Mesothelial cell of epicardium (in vitro differentiated cells): ENCODE measurements at regions not wholly inside any gene's neighbourhood (a gene's known extent, or its start where the extent isn't known, plus 50 kb on each side); places are given as distances from the start of the nearest gene placed in this dataset.

ENCODE experiments used
- DNase-seq, 2 experiments: peaks; one replicate each; pipeline ENCODE4 v3.0.0; 2021; ENCODE audit warnings: low spot score in 2 of 2; ENCODE audit not compliant: unreplicated experiment in 2 of 2
- H3K27ac Mint-ChIP-seq: 2 replicates; pipeline ENCODE4 v1.8.0; 2021; ENCODE audit warnings: mixed read lengths
- H3K27me3 Mint-ChIP-seq: 2 replicates; pipeline ENCODE4 v1.8.0; 2021; ENCODE audit warnings: low read depth, mixed read lengths
- H3K36me3 Mint-ChIP-seq: 2 replicates; pipeline ENCODE4 v1.8.0; 2021; ENCODE audit warnings: mixed read lengths
- H3K4me1 Mint-ChIP-seq: 2 replicates; pipeline ENCODE4 v1.8.0; 2021; ENCODE audit warnings: mixed read lengths
- H3K4me3 Mint-ChIP-seq: 2 replicates; pipeline ENCODE4 v1.8.0; 2021; ENCODE audit warnings: mild to moderate bottlenecking, moderate library complexity, mixed read lengths
- H3K9me3 Mint-ChIP-seq: 2 replicates; pipeline ENCODE4 v1.8.0; 2021; ENCODE audit warnings: mixed read lengths
- TF ChIP-seq, protein P1 (sequence below): fragments of 200-600 bp; sonication (generic); IDR thresholded peaks from one replicate; pipeline ENCODE4 v1.5.0; 2021; ENCODE audit warnings: antibody characterized with exemption; ENCODE audit not compliant: unreplicated experiment

DNA sequence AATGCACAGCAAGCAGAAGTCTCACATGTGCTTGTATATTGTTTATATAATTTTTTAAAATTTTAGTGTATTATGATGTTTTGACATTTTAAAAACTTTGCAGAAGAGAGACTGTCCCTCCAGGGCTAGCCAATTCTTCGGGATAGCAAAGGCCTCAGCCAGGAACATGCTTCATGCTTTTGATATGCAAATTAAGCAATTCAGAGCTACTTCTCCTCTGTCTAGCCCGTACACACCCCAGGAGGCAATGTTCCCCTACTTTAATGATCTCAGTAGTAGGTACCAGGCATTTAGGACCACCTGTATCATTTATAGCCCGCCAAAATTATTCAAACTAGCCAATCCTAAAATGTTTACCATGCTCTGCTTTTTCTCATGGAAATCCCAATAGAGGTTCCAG, 1116.2 kb downstream of the OLFM4 start:
- H3K27me3 Mint-ChIP-seq, result no peaks in the 10 kb centered on the region
- no peak overlapping the region for H3K27ac Mint-ChIP-seq
- H3K9me3 Mint-ChIP-seq, result peaks cover 11% of the 10 kb centered on the region
- H3K36me3 Mint-ChIP-seq, result no peaks in the 10 kb centered on the region
- H3K4me3 Mint-ChIP-seq, result no peak overlapping the region
- no peak for DNase-seq
- TF ChIP-seq, protein P1, sequence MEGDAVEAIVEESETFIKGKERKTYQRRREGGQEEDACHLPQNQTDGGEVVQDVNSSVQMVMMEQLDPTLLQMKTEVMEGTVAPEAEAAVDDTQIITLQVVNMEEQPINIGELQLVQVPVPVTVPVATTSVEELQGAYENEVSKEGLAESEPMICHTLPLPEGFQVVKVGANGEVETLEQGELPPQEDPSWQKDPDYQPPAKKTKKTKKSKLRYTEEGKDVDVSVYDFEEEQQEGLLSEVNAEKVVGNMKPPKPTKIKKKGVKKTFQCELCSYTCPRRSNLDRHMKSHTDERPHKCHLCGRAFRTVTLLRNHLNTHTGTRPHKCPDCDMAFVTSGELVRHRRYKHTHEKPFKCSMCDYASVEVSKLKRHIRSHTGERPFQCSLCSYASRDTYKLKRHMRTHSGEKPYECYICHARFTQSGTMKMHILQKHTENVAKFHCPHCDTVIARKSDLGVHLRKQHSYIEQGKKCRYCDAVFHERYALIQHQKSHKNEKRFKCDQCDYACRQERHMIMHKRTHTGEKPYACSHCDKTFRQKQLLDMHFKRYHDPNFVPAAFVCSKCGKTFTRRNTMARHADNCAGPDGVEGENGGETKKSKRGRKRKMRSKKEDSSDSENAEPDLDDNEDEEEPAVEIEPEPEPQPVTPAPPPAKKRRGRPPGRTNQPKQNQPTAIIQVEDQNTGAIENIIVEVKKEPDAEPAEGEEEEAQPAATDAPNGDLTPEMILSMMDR, result no peak
- no peaks in the 10 kb centered on the region for H3K4me1 Mint-ChIP-seq

- Mint-ChIP-seq H3K4me3 (no peak overlapping the region), H3K4me1 (no peaks in the 10 kb centered on the region), H3K36me3 (no peaks in the 10 kb centered on the region), H3K27me3 (no peaks in the 10 kb centered on the region), H3K27ac (no peak overlapping the region), H3K9me3 (peaks cover 7% of the 10 kb centered on the region)
- no peak for DNase-seq
- TF ChIP-seq, protein P1, result no peak
Observed at GRCh38 chr13:54150851-54151250, 1122.2 kb downstream of the OLFM4 start.

DNA sequence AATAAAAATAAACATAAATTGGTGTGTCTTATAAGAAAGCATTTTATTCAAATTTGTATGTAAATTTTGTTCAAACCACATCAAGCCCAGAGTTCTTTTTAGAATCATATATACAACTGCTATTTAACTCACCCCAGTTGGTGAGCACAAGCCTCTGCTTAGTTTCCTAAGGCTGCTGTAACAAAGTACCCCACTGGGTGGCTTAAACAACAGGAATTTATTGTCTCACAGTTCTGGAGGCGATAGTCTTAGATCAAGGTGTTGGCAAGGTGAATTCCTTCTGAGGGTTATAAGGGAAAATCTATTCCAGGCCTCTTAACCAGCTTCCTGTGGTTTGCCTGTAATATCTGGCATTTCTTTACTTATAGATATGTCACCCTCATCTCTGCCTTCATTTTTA, 1133.5 kb downstream of the OLFM4 start:
- Mint-ChIP-seq H3K27me3 (no peaks in the 10 kb centered on the region), H3K27ac (no peak overlapping the region), H3K4me1 (peaks cover 17% of the 10 kb centered on the region), H3K36me3 (no peaks in the 10 kb centered on the region), H3K4me3 (no peak overlapping the region), H3K9me3 (peaks cover 3% of the 10 kb centered on the region)
- no peak for DNase-seq
- TF ChIP-seq, protein P1, result no peak

DNA sequence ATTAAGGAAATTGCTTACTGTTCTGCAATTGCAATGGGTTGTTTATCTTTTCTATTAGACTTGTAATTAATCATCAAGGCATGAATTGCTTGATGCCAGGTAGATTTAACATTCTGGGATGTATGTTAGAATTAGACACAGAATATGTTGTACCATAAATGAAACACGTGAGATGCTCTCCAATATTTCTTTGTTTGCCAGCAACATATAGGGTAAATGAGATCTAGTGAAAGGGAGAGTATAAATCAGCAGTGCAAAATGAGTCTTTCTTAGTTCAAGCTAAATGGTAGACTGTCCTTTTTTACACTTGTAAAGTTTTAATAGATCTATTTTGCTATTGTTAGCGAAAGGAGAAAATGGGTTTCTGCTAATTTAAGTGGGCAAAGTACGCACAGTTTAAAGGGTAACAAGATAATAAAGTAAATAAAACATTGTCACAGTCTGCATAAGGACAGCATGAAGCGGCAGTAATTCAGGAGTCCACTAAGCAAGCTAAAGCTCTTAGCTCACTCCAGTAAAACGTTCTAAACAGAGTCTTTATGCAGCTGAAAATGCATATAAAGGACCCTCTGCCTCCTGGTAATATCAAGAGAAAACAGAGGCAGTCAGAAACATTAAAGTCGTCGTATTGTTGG, 1137.1 kb downstream of the OLFM4 start:
- H3K9me3 Mint-ChIP-seq, result peaks cover 3% of the 10 kb centered on the region
- DNase-seq, result no peak
- H3K27me3 Mint-ChIP-seq, result no peaks in the 10 kb centered on the region
- TF ChIP-seq, protein P1, result no peak
- no peaks in the 10 kb centered on the region for H3K36me3 Mint-ChIP-seq
- H3K4me3 Mint-ChIP-seq, result no peak overlapping the region
- peaks cover 30% of the 10 kb centered on the region for H3K4me1 Mint-ChIP-seq
- H3K27ac Mint-ChIP-seq, result no peak overlapping the region

DNA sequence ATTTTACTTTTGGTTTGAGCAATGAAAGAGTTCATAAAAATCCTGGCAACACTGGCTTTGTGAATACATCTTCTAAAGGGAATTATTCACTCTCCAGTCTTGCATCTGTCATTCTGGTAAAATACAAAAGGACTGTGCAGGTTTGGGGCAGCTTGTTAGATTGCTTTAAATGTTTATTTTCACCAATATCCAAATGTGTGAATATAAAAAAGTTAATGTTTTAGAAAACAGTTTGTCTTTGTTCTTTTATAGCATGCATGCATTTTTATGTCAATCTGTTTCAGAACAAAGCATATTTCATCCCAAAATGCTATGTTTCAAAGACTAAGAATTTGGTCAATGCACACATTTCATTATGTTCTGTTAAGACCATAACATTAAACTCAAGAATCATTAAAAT, 1145.4 kb downstream of the OLFM4 start:
- H3K27ac Mint-ChIP-seq, result no peak overlapping the region
- H3K27me3 Mint-ChIP-seq, result no peaks in the 10 kb centered on the region
- peaks cover 8% of the 10 kb centered on the region for H3K9me3 Mint-ChIP-seq
- peaks cover 21% of the 10 kb centered on the region for H3K4me1 Mint-ChIP-seq
- TF ChIP-seq, protein P1, result no peak
- no peak overlapping the region for H3K4me3 Mint-ChIP-seq
- no peaks in the 10 kb centered on the region for H3K36me3 Mint-ChIP-seq
- no peak for DNase-seq

DNA sequence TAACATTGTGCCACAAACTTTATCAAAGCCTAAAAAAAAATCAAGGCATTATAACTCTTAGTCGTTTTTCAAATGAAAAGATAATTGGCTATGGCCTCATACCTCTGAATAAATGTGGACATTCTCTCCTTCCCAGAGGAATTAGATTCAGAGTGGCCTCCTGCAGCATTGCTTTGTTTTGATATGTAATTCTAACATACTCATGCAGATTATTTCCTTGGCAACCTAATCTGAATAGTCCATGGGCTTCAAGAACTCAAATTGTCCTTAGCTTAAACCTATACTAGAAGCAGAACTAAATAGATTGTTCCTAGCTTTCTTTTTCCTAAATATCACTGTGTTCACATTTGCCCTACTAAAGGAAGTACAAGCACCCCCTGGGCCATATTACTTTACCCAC, 1146.9 kb downstream of the OLFM4 start:
- Mint-ChIP-seq H3K4me3 (no peak overlapping the region), H3K4me1 (peaks cover 23% of the 10 kb centered on the region), H3K9me3 (peaks cover 8% of the 10 kb centered on the region), H3K36me3 (no peaks in the 10 kb centered on the region), H3K27me3 (peaks cover 2% of the 10 kb centered on the region), H3K27ac (no peak overlapping the region)
- no peak for DNase-seq
- TF ChIP-seq, protein P1, result no peak
